Activated T-cell treated with anti-CD3 and anti-CD28 coated beads, Interleukin-2, amount 50 U/mL, for 48 hours (primary cell): ENCODE measurements at regions not wholly inside any gene's neighbourhood (a gene's known extent, or its start where the extent isn't known, plus 50 kb on each side); places are given as distances from the start of the nearest gene placed in this dataset.

Experiments used
- DNase-seq, 2 experiments: peaks; one replicate each; pipeline ENCODE4 v3.0.0-alpha.2; 2020

DNA sequence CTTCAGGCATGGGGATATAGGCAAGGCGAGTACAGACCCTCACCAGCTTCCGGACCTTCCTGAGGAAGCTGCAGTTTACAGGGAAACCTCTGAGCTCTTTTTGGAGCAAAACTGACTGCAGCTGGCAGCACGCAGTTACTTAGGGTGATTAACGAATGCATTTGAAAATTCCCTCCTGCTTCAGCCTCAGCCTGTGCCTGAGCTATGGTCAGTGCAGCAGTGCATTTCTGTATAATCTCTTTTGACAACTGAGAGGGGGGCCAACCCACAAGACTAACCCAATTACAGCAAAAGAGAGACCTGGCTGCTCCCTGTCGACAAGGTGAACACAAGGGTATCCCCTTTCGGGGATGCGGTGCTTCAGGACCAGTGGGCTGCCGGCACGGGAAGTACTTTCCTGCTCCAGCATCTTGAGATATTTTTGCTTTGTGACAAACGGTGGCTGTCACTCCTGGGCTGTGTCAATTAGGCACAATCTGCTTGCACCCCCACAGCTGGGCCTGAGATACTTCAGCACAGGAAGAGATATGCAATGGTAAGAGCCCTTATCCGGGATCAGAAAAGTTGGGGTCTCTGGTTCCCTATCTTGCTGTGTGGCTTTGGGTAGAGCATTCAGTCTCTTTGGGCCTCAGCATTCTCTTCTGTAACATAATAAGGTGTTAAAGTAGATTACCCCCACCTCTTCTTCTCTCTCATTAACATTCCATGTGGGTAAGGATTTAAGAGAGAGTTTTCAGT is 141.0 kb downstream of the TMEM17 start:
- DNase-seq = no peak

DNA sequence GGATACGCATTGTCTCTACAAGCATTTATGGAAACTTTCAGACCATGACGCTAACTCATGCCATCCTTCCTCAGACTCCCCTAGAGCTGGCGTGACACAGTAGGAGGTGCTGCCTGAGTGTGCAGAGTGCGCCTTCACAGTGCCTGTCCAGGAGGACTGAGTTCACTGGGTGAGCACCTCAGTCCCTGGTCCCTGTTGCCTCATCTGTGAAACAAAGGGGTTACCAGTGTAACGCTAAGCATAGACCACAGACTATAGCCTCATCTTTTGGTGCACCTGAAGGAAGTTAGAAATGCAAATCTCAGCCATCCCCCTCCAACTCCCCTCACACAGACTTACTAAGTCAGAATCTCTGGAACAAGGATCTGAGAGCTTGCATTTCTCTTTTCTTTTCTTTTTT is 142.8 kb downstream of the TMEM17 start:
- DNase-seq = no peak

DNA sequence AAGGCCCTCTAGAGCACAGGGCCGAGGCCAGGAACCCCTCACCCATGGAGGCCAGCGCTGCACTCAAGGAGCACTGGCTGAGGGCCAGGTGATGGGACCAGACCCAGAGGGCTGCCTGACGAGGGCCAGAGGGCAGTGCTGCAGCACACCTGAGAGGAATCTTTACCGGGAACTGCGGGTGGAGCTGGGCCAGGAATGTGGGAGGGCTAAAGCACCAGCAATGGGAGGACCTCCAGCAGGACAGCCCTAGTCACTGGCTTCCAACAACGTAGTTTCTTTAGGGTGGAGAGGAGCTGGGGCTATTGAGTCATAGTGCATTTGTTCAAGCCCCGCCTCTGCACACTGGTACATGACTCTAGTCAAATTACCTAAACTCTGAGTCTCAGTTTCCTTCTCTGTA is 143.4 kb downstream of the TMEM17 start:
- DNase-seq = no peak

DNA sequence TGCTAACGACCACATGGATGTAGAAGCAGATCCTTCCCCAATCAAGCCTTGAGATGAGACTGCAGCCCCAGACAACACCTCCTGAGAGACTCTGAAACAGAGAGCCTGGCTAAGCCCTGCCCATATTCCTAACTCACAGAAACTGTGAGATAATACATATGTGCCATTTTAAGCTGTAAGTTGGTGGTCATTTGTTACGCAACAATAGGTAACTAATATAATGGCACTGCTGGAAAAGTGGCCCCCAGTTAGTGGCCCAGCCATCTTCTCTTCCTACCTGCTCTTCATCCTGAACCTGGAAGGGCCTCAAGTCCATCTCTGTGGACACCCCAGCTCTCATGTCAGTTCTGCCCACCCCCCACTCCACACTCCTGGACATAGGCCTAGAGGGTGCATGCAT is 144.0 kb downstream of the TMEM17 start:
- DNase-seq = no peak

DNA sequence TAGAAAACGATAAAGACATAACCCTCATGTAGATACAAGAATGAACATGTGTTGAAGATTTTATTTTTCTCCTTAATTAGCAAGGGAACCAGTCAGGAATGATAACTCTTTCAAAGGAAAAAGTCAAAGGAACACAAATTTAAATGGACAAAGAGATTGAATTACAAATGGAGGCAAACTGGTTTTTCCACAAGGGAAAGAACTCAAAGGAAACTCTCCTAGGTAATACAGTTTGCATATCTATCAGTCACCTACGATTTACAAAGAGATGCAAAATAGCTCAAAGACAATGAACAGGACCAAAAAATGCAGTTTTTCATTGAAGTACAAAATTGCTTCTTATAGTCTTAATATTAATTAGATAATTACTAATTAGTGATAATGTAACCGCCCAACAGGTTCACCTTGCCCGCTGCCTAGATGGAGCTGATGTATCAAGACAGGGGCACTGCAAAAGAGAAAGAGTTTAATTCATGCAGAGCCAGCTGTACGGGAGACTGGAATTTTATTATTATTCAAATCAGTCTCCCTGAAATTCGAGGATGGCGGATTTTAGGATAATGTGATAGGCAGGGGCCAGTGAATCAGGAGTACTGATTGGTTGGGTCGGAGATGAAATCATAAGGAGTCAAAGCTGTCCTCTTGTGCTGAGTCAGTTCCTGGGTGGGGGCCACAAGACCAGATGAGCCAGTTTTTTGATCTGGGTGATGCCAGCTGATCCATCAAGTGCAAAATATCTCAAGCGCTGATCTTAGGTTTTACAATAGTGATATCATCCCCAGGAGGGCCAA is 151.0 kb downstream of the TMEM17 start:
- no peak for DNase-seq

DNA sequence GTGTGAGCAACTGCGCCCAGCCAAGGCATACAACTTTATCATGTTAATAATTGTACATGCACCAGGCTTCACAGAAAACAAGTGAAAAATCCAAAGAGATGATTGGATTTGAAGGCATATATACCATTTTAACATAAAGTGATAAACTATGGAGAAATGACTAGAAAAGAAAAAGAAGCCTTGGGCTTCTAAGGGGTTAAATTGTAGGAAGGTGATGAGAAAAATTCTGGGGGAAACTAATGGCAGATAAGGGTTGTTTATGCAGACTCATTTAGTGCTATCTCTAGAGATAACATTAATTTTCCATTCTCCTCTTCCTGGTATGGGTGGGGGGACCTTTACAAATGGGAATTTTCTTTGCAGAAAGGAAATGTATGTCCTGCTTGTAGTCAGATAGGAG is 154.0 kb downstream of the TMEM17 start:
- no peak for DNase-seq

DNA sequence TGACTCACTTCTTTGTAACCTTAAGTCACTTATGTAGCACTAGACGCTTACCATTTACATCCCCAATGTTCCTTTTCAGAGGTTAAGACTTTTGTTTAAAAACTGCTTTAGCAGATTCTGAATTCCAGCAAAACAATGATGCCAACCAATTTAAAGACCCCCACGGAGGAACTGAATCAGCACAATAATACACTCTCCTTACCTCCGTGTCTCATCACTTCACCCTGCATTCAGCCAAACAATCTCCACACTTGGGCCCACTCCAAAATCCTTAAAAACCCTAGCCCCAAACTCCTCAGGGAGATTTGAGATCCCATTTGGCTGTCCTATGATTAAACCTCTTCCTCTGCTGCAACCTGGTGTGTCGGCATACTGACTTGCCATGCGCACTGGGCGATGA is 153.9 kb downstream of the B3GNT2 start:
- DNase-seq = no peak

DNA sequence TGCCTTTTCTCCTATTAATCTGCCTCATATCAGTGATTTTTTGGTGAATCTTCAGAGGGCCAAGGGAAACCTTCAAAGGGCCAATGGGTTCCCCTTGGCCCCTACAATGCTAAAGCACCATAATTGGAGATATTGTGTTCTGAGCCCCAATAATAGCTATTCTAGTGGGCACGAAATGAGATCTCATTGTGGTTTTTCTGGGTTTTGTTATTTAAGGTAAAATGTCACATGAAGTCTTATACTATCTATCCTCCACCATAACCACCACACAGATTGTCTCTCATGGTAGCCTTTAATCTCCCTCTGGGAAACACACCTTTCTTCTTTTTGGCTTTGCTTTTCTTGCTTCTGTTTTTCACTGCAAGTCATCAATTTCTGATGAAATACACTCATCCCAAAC is 152.8 kb downstream of the B3GNT2 start:
- DNase-seq = no peak

DNA sequence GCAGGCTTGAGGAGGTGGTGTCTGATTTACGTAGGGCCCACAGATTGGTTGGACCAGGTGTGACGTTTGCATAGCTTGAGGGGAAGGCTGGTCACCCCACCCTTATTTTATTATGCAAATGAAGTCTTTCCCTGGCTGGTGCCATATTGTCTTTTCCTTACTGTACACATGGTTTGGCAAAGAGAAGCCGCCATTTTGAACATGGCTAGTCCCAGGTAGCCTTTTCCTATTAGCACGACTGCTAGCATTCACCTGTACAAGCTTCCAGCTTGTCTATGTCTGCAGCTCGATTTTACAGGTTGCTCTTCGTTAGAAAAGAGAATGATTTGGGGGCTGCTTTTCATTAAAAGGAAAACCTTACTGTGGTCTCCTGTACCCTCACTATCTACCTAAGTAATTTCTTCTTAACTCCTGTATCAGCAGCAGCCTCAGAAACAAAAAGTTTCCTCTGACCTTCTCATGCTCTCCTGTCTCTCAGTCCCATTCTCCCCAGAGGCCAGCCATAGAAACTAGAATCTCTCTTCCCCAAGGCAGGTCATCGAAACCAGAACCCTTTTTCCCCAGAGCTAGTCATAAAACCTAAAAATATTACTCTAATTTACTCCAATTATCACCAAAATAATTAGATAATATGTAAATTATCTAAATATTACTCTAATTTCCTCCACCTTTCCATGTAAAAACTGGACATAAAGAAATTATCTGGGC is 151.8 kb downstream of the B3GNT2 start:
- DNase-seq = no peak

DNA sequence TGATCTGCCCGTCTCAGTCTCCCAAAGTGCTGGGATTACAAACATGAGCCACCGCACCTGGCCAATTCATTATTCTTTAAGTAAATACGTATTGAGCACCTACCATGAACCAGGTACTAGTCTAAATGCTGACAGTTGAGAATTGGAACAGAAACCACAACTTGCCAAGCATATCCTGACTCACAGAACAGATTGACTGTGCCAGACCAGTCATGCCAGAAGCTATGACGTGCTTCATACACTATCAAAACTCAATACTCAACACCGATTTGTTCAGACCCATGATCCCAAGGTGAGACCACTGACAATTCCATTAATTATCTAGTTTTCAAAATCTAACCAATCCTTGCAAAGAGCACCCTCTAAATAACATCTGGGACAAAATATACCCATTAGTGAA is 148.6 kb downstream of the B3GNT2 start:
- DNase-seq = no peak

DNA sequence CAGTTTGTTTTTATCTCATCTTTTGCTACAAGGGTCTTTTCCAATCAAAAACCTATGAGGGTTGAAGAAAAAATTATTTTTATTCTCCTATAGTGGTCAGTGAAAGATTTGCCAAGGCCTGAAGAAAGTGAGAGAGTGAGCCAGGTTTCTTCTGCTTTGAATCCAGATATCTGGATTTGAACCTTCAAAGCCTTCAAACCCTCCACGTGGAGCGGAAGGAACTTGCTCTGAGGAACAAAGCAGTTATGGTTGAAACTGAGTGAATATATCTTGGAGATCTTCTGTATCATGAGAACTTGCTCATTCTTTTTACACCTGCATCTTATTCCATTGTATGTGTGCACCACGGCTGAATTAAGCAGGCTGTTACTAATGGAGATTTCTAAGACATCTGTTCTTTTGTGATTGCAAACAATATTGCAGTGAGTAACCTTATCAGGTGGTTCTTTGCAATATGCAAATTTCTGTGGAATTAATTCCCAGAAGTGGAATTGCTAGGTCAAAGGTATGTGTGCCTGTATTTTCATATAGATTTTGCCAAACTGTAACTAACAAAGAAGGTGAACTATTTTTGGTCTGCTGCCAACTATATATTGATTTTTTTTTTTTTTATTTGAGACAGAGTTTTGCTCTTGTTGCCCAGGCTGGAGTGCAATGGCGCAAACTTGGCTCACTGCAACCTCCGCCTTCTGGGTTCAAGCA is 147.9 kb downstream of the B3GNT2 start:
- DNase-seq = no peak

DNA sequence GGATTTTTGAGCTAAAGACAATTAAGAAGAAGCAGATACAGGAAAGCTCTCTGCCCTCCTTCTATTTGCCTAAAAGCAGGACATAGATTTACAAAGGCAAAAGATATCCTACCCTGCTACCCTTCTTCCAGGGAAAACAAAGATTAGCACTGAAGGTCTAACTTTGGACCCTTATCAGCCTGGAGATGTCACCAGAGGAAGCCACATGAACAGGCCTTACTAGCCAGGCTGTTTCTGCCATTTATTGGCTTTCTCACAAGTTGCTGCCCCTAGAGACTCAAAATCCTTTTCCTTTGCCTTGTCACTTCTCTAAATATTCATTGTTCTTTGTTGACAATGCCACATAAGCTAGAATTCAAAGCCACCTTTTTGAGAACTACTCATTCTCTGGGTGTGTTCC is 147.3 kb downstream of the B3GNT2 start:
- DNase-seq = no peak

DNA sequence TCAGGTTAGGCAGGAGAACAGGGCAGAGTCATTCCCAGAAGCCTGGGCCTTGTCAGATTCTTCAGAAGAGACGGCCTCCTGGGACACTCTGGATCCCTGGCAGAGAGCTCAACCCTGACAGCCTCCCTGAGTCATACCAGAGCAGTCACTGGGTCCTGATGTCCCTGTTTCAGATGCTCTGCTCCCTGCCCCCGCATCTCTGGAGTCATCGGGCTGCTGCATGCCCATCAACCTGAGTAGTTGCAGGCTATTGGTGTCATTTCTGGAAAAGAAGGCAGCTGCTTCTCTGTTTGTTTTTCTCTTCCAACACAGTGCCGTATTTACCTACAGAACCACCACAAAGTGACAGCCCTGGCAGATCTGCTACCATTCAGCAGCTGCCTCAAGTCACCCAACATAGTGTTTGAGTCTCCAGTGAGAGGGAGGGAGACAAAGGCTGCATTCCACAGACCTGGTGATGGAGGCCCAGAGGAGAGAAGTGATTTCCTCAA is 145.1 kb downstream of the B3GNT2 start:
- no peak for DNase-seq

DNA sequence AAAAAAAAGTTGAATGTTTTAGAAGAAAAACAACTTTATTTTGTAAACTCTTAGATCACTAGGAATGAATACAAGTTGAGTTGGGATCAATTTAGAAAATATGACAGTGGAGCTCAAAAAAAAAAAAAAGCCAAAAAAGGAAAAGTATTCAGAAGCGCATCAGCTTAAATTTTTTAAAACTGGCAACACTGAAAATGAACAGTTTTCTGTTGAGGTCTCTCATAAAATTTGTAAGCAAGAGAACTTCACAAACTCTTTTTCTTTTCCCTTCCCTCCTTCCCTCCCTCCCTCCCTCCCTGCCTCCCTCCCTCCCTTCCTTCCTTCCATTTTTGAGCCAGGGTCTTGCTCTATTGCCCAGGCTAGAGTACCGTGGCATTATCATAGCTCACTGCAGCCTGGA is 143.9 kb downstream of the B3GNT2 start:
- DNase-seq = no peak

DNA sequence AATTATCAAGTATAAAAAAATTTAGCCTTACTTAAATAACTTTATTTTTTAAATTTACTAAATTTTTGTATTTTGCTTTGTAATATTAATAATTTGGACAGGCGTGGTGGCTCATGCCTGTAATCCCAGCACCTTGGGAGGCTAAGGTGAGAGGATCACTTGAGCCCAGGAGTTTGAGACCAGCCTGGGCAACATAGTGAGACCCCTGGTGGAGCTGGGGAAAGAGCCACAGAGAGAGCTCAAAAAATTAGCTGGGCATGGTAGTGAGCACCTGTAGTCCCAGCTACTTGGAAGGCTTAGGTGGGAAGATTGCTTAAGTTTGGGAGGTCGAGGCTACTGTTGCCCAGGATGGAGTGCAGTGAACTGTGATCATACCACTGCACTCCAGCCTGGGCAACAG is 143.5 kb downstream of the B3GNT2 start:
- DNase-seq = no peak

DNA sequence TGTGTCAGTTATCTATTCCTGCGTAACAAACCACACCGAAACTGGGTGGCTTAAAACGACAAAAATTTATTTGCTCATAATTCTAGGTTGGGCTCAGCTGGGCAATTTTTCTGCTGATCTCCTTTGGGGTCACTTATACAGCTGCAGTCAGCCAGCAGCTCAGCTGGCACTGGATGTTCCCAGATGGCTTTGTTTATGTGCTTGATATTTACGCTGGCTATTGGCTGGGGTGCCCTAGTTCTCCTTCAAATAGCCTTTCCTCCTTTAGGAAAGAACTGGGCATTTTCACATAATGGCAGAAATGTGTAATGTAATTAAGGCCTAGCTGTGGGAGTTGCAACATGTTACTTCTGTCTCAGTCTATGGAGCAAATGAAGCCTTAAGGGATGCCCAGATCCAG is 142.2 kb downstream of the B3GNT2 start:
- no peak for DNase-seq

DNA sequence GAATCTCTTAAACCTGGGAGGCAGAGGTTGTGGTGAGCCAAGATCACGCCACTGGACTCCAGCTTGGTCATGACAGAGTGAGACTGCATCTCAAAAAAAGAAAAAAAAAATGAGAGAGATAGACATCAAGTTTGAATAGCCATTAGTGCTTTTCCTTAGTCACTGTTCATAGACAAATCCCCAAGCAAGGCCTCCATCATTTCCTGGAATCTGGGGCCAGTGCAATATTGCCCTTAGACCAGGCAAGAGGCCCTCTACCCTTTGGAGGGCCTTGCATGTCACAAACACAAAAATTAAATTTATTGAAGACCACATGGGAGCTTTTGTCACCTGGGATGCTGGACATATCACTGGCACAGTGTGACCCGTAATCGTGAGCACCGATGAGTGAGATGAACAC is 141.5 kb downstream of the B3GNT2 start:
- no peak for DNase-seq

DNA sequence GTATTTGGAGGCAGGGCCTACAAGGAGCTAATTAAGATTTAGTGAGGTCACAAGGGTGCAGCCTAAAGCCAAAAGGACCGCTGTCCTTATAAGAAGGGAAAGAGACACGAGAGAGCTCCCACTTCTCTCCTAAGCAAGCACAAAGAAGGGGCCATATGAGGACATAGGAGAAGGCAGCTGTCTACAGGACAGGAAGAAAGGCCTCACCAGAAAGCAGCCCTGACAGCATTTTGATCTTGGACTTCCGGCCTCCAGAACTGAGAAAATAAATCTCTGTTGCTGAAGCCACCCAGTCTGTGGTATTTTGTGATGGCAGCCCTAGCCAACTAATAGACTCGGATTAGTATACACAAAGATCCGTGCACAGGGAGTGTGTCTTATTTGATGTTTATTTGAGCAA is 139.7 kb downstream of the B3GNT2 start:
- no peak for DNase-seq

DNA sequence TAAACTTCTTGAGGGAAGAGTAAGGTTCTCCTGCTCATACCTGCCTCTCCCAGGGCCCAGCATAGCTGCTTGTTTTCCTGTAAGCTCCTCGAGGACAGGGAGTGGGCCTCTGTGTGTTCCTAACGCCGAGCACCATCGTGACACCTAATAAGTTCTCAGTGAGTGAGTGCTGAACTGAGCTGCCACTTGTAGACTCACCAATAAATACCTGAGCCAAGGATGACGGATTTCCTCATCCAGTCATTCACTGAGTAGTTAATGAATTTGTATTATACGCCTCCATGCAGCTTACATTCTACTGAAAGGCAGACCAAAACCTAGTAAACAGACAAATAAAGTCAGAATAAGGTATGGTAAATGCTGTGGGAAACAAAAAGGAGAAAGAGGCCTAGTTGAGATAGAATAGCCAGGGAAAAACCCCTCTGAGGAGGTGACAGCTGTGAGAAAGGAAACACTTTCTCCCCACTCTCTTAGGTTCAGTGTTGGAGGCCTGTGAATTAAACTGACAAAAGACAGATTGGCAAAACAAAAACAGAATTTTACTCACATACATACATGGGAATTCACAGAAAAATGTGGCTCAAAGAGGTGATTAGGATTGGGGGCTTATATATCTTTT is 138.6 kb downstream of the B3GNT2 start:
- DNase-seq = no peak

DNA sequence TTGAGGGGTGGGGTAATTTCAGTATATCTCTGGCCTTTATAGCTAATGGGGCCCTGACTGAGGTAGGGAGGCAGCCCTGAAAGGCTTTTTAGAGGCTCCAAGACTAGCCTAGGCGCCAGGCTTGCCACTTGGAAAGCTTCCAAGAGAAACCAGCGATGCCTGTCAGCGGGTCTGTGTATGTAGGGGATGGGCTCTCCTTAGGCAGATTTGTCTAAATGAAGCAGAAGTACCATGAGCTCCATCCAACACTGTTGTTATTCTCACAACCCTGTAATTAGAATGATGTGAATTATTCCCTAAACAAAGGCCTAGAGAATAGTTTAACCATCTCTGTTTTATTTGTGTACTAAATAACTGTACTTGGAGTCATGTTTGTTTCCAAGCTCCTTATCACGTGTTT is 138.1 kb downstream of the B3GNT2 start:
- DNase-seq = no peak

DNA sequence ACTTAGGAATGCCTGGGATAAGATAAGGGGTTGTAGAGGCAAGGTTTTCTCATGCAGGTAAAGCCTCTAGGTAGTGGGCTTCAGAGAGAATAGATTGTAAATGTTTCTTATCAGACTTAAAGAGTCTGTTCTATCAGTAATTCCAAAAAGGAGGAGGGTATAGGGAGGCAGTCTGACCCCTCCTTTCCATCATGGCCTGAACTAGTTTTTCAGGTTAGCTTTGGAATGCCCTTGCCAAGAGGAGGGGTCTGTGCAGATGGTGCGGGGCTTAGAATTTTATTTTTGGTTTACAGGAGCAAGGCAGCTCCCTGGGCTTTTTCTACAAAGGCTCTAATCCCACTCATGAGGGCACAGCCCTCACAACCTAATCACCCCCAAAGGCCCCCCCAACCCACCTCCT is 135.0 kb downstream of the B3GNT2 start:
- no peak for DNase-seq

DNA sequence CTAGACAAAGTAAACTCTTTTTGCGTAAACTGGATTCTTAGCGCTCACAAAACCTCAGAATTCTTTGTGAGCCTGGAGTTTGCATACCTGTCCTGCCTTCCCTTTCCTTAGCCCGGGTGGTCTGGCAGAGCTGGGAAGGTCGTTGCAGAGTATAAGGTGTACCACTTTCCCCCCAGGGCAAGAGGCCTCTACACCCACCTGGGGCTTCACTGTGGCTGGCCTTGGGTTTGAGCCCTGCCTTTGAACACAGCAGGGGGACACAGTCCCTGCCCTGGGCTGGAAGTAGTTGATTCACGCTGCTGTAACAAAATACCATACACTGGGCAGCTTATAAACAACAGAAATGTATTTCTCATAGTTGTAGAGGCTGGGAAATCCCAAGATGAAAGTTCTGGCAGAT is 133.9 kb downstream of the B3GNT2 start:
- no peak for DNase-seq

DNA sequence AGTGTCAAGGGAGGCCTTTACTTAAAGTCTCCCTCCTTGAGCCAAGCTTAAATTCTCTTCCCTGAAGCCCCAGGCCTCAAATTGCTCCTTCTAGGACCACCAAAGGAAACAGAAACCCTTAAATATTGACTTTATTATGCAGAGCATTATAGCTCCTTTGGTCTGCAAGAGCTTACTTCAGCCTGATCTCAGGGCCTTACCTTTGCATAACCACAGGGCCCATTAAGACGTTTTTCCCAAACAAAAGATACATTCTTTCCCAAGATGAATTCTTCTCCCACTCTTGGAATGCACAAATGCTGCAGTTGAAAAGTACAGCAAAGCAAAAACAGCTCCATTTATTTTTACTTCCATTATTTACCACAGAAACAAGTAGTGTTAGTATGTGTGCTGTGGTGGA is 130.8 kb downstream of the B3GNT2 start:
- DNase-seq = no peak
